HepG2 (cell line): ENCODE measurements at regions not wholly inside any gene's neighbourhood (a gene's known extent, or its start where the extent isn't known, plus 50 kb on each side); places are given as distances from the start of the nearest gene placed in this dataset.

Source experiments
- ATAC-seq: fragments of 200-7000 bp; cut with Tn5 transposase; 3 replicates; pipeline ENCODE4 v1.9.1; 2020; ENCODE audit warnings: mild to moderate bottlenecking, moderate library complexity
- BruUV-seq: library from RNA; stranded (reverse); fragments of 400-500 nt; replicated peaks from 2 replicates; lab custom pipeline; 2021; lab: Mats Ljungman, UMichigan
- CTCF ChIA-PET: fragments of 300-600 bp; formaldehyde crosslinking; extraction: SDS; loops from one replicate; lab custom pipeline; 2021; ENCODE audit warnings: low total read pairs, inconsistent platforms, low intra/inter-chr PET ratio; lab: Yijun Ruan, JAX
- POLR2A ChIA-PET: fragments of 350-600 bp; sonication (Branson Sonifier 250); formaldehyde crosslinking; loops from one replicate; lab custom pipeline; 2020; ENCODE audit warnings: antibody characterized with exemption, inconsistent platforms; lab: Yijun Ruan, JAX
- DNase-seq: peaks from one replicate; pipeline ENCODE4 v3.0.0-alpha.2; 2015; ENCODE audit warnings: low spot score
- FAIRE-seq: peaks from 3 replicates; lab custom pipeline; 2011; peaks lifted over from hg19 to GRCh38; lab: Jason Lieb, UNC
- H2AFZ ChIP-seq: one replicate; pipeline ENCODE4 v1.6.1; 2011; ENCODE audit warnings: low read length, inconsistent platforms
- H3K27ac ChIP-seq: fragments of 300-600 bp; 3 replicates; pipeline ENCODE4 v1.8.0; 2011; ENCODE audit warnings: mixed run types, mild to moderate bottlenecking, mixed read lengths, low read length, inconsistent platforms; ENCODE audit not compliant: insufficient read depth; ENCODE audit errors: extremely low read length
- H3K27me3 ChIP-seq, 2 experiments: fragments of 200-600 bp in 1 of 2; 2 replicates in 1 of 2; 3 replicates in 1 of 2; pipeline versions ENCODE4 v1.6.0 to v1.8.0; 2011; ENCODE audit warnings: low read length in 2 of 2, mild to moderate bottlenecking in 2 of 2, moderate library complexity in 2 of 2, inconsistent platforms in 1 of 2; ENCODE audit not compliant: insufficient read depth in 2 of 2, control insufficient read depth in 1 of 2
- H3K36me3 ChIP-seq, 2 experiments: fragments of 200-600 bp in 1 of 2; replicated peaks in 1 of 2; 2 replicates in 1 of 2; 3 replicates in 1 of 2; pipeline versions ENCODE4 v1.5.1 to v1.8.0; 2011; ENCODE audit warnings: low read length in 2 of 2, inconsistent platforms in 1 of 2; ENCODE audit not compliant: insufficient read depth in 2 of 2, control insufficient read depth in 1 of 2
- H3K4me1 ChIP-seq: 2 replicates; pipeline ENCODE4 v1.5.1; 2012; ENCODE audit warnings: low read length, inconsistent platforms; ENCODE audit not compliant: insufficient read depth
- H3K4me2 ChIP-seq: 2 replicates; pipeline ENCODE4 v1.6.0; 2011; ENCODE audit warnings: low read depth, low read length, inconsistent platforms
- H3K4me3 ChIP-seq, 3 experiments: fragments of 200-600 bp in 1 of 3; sonication (generic), shearing (Covaris generic) in 1 of 3; replicated peaks in 1 of 3; 2 replicates each; pipeline ENCODE4 v1.5.1; 2011 to 2016; ENCODE audit warnings: low read length in 3 of 3, inconsistent platforms in 2 of 3, low read depth in 2 of 3, mild to moderate bottlenecking in 2 of 3, control low read depth in 1 of 3, mixed read lengths in 1 of 3; ENCODE audit not compliant: insufficient read depth in 1 of 3
- H3K79me2 ChIP-seq: one replicate; pipeline ENCODE4 v1.6.1; 2011; ENCODE audit warnings: low read length, inconsistent platforms; ENCODE audit not compliant: insufficient read depth
- H3K9ac ChIP-seq: 2 replicates; pipeline ENCODE4 v1.6.0; 2011; ENCODE audit warnings: mild to moderate bottlenecking, low read depth, low read length, inconsistent platforms; ENCODE audit not compliant: insufficient read depth
- H3K9me3 ChIP-seq: 2 replicates; pipeline ENCODE4 v1.5.1; 2012; ENCODE audit warnings: mild to moderate bottlenecking, low read length
- H4K20me1 ChIP-seq: 2 replicates; pipeline ENCODE4 v1.6.0; 2011; ENCODE audit warnings: inconsistent platforms, mild to moderate bottlenecking, low read length, moderate library complexity; ENCODE audit not compliant: insufficient read depth
- CHD2 ChIP-seq: IDR thresholded peaks from 2 replicates; pipeline ENCODE4 v1.6.1; 2011; ENCODE audit warnings: low read depth, low read length, improper control_type of control experiment
- KDM5B ChIP-seq: sonication (generic); formaldehyde crosslinking; IDR thresholded peaks from 2 replicates; pipeline ENCODE4 v1.4.0; 2020; ENCODE audit warnings: missing genetic modification reagents, mild to moderate bottlenecking, borderline replicate concordance
- SMC3 ChIP-seq: IDR thresholded peaks from 2 replicates; pipeline ENCODE4 v1.6.1; 2011; ENCODE audit warnings: low read length, improper control_type of control experiment
- ZNF609 ChIP-seq: sonication (generic); formaldehyde crosslinking; IDR thresholded peaks from 2 replicates; pipeline ENCODE4 v1.4.0; 2020; ENCODE audit warnings: mild to moderate bottlenecking, missing genetic modification reagents, borderline replicate concordance
- WGBS: methylation state at CpG from one replicate; pipeline ENCODE4 v1.1.6; 2017; ENCODE audit warnings: low lambda C conversion rate; 5-methylcytosine and 5-hydroxymethylcytosine counted together
- in situ Hi-C: cut with HindIII; loops from 2 replicates; pipeline ENCODE4 v1.10.0; 2017; ENCODE audit warnings: low pct_unique_long_range_greater_than_20kb; ENCODE audit not compliant: extremely low pct_ligation_motif_present
- intact Hi-C: fragments of 100-400 bp; cut with micrococcal nuclease; formaldehyde crosslinking; loops from one replicate; pipeline ENCODE4 v1.10.0; 2022; ENCODE audit not compliant: unreplicated experiment

GRCh38 chr10:117860823-117861222 lies 185.9 kb downstream of the RAB11FIP2 start (continued):
- TF ChIP-seq ZNF609 (CRISPR knock-in tag) = no peak
- peak; percentile 14; the same call in 1 of the 2 replicates for TF ChIP-seq SMC3

- CTCF ChIA-PET = interaction anchor here (1.6 kb wide), 1 partner anchor 380 kb away, joined by 9 read pairs; no protein-coding TSS in a partner anchor
- H3K4me3 ChIP-seq = no peak overlapping the region
- DNase-seq (no peak), ATAC-seq (no peak), FAIRE-seq (no peak)
- WGBS = 26% methylated on average over 4 of the region's 4 CpGs
- in situ Hi-C loops (loop anchor here (10.0 kb wide), 1 partner anchor 373 kb away; no protein-coding TSS in a partner anchor), intact Hi-C loops (loop anchor here (2.0 kb wide), 1 partner anchor 245 kb away; no protein-coding TSS in a partner anchor)
- POLR2A ChIA-PET = no interaction called here
- no peak overlapping the region for H3K4me2 ChIP-seq
- no peak overlapping the region for H2AFZ ChIP-seq
- TF ChIP-seq KDM5B (CRISPR knock-in tag) (no peak), CHD2 (no peak)
- no TSS peak for BruUV-seq
- H3K79me2 ChIP-seq = no peaks in the 10 kb centered on the region
- H3K9ac ChIP-seq = no peak overlapping the region
- no peaks in the 10 kb centered on the region for H3K36me3 ChIP-seq
- H3K9me3 ChIP-seq = no peaks in the 10 kb centered on the region
- no peaks in the 10 kb centered on the region for H4K20me1 ChIP-seq
- peaks cover 0 to 5% of the 10 kb centered on the region in 2 experiments; a peak in 1 of 5 replicates for H3K27me3 ChIP-seq
- no peaks in the 10 kb centered on the region for H3K4me1 ChIP-seq
- H3K27ac ChIP-seq = no peak overlapping the region
Observed at GRCh38 chr10:117861329-117861728, 185.4 kb downstream of the RAB11FIP2 start.
